Prostate gland (tissue), 2 donors: ENCODE measurements at regions not wholly inside any gene's neighbourhood (a gene's known extent, or its start where the extent isn't known, plus 50 kb on each side); places are given as distances from the start of the nearest gene placed in this dataset.

Experiments
- CTCF ChIP-seq, 4 experiments: fragments of 200-600 bp in 2 of 4; fragments of 450-650 bp in 2 of 4; sonication (generic) in 2 of 4; IDR thresholded peaks; 1 replicate in 3 of 4; 2 replicates in 1 of 4; pipeline ENCODE4 v1.5.1; 2016 to 2019; ENCODE audit warnings: antibody characterized with exemption in 4 of 4, mild to moderate bottlenecking in 2 of 4, moderate library complexity in 2 of 4
- POLR2A ChIP-seq: fragments of 450-650 bp; IDR thresholded peaks from one replicate; pipeline ENCODE4 v1.6.1; 2016; ENCODE audit warnings: antibody characterized with exemption, mild to moderate bottlenecking

- TF ChIP-seq CTCF (IDR thresholded peaks at IDR 0.05) (no peak), POLR2A (no peak)
These were observed 829.4 kb downstream of the EPHA7 start for GRCh38 chr6:92589996-92590395.
